H1 (cell line): ENCODE measurements at regions not wholly inside any gene's neighbourhood (a gene's known extent, or its start where the extent isn't known, plus 50 kb on each side); places are given as distances from the start of the nearest gene placed in this dataset.

ENCODE experiments used
- ATF2 ChIP-seq: IDR thresholded peaks from 2 replicates; pipeline ENCODE4 v1.6.1; 2012; ENCODE audit warnings: low read length, inconsistent platforms
- BCL11A ChIP-seq, 2 experiments: IDR thresholded peaks; one replicate each; pipeline ENCODE4 v1.6.1; 2011; ENCODE audit warnings: low read depth in 2 of 2, low read length in 2 of 2, mild to moderate bottlenecking in 2 of 2
- CHD1 ChIP-seq: IDR thresholded peaks from 2 replicates; pipeline ENCODE4 v1.6.1; 2012; ENCODE audit warnings: low read depth, low read length, improper control_type of control experiment
- CREB1 ChIP-seq: IDR thresholded peaks from 2 replicates; pipeline ENCODE4 v1.6.1; 2012; ENCODE audit warnings: inconsistent platforms
- CTCF ChIP-seq, 3 experiments: IDR thresholded peaks; 1 replicate in 2 of 3; 2 replicates in 1 of 3; pipeline versions ENCODE4 v1.5.1 to v1.6.1; 2011; ENCODE audit warnings: low read length in 3 of 3, mild to moderate bottlenecking in 3 of 3, inconsistent platforms in 2 of 3, low read depth in 1 of 3, moderate library complexity in 1 of 3; ENCODE audit not compliant: insufficient read depth in 1 of 3; ENCODE audit errors: control extremely low read depth in 1 of 3
- EP300 ChIP-seq, 2 experiments: IDR thresholded peaks; 1 replicate in 1 of 2; 2 replicates in 1 of 2; pipeline ENCODE4 v1.6.1; 2011 to 2012; ENCODE audit warnings: low read depth in 2 of 2, low read length in 2 of 2, mild to moderate bottlenecking in 2 of 2, borderline replicate concordance in 1 of 2, inconsistent platforms in 1 of 2, moderate library complexity in 1 of 2
- EZH2 ChIP-seq: fragments of 200-600 bp; sonication (generic); IDR thresholded peaks from 2 replicates; pipeline ENCODE4 v1.7.1; 2012; ENCODE audit warnings: low read depth, mild to moderate bottlenecking, moderate library complexity, low read length, inconsistent platforms; ENCODE audit not compliant: severe bottlenecking
- MAX ChIP-seq: IDR thresholded peaks from 2 replicates; pipeline ENCODE4 v1.6.1; 2012; ENCODE audit warnings: inconsistent platforms
- POLR2A ChIP-seq, 2 experiments: IDR thresholded peaks; 1 replicate in 1 of 2; 2 replicates in 1 of 2; pipeline ENCODE4 v1.6.1; 2011; ENCODE audit warnings: low read depth in 2 of 2, low read length in 2 of 2, mild to moderate bottlenecking in 2 of 2; ENCODE audit errors: control extremely low read depth in 1 of 2
- POLR2AphosphoS5 ChIP-seq: IDR thresholded peaks from 2 replicates; pipeline ENCODE4 v1.6.1; 2011; ENCODE audit warnings: low read depth, low read length
- TBP ChIP-seq: IDR thresholded peaks from 2 replicates; pipeline ENCODE4 v1.6.1; 2011; ENCODE audit warnings: low read depth, low read length, improper control_type of control experiment

- TF ChIP-seq MAX (no peak), POLR2AphosphoS5 (no peak), CTCF (IDR thresholded peaks at IDR 0.05; ENCODE audit: control extremely low read depth in 1 of 3, insufficient read depth in 1 of 3, low read depth in 1 of 3, low read length in 3 of 3) (no peak), ATF2 (no peak), EZH2 (no peak), POLR2A (IDR thresholded peaks at IDR 0.05; ENCODE audit: control extremely low read depth in 1 of 2, low read depth in 2 of 2, low read length in 2 of 2) (no peak), EP300 (IDR thresholded peaks at IDR 0.05; ENCODE audit: borderline replicate concordance in 1 of 2, low read depth in 2 of 2, low read length in 2 of 2) (no peak), CHD1 (no peak), TBP (no peak), BCL11A (IDR thresholded peaks at IDR 0.05; ENCODE audit: low read depth in 2 of 2, low read length in 2 of 2) (no peak), CREB1 (no peak)
These were observed 320.4 kb upstream of the SP8 start for GRCh38 chr7:21107101-21107500.
